ENCODE measurements at regions not wholly inside any gene's neighbourhood (a gene's known extent, or its start where the extent isn't known, plus 50 kb on each side); places are given as distances from the start of the nearest gene placed in this dataset.
"Not testable (repeated sequence)": the region's sequence is repeated elsewhere in the genome, so short reads cannot be mapped to it uniquely, and the experiment has no call there.

DNA sequence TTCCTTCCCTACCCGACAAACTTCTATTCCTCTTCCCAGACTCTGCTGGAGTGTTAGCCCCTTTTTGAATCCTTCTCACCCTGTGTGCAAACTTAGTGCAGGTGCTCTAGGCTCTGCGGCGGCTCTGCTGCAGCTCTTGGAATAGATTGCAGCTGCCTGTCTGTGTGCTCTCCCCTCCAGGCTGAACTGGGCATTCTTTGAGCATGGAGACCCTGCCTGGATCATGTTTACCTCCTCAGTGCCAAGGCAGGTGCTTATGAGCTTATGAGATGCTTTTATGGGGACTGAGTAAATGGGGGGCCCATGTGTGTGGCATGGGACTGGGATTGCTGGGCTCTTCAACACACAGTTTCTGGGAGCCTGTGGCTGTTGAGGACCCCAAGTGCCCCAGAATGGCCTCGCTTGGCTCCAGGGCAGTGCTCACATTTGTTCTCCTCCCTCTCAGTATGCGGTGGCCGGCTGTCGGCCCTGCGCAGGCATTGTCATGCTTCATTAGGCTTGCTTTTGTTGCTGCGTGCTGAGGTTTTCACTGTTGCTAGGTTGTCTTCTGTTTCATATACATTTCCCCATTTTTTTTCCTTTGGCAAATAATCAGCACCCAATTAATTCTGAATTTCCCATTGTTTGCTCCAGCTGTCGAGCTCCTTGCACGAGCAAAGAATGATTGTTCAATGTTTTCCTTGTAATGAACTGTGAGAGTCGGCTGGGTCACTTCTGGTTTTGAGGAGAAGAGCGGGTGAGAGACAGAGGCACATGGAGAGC lies 185.5 kb upstream of the NLRP1 start:
- Histone ChIP-seq H3K4me2 (ENCODE audit: control insufficient read depth, extremely low read depth, insufficient read depth, low read depth, low read length) (no peak overlapping the region), H3K9me1 (ENCODE audit: control insufficient read depth, extremely low read depth, insufficient read depth, low read length) (no peaks in the 10 kb centered on the region), H3K4me3 (ENCODE audit: control insufficient read depth in 2 of 3, extremely low read depth in 1 of 3, insufficient read depth in 2 of 3, low read depth in 1 of 3, low read length in 3 of 3) (no peak overlapping the region), H3K4me1 (ENCODE audit: control insufficient read depth, extremely low read depth, insufficient read depth, low read length) (no peaks in the 10 kb centered on the region), H3K27ac (ENCODE audit: control insufficient read depth, insufficient read depth, low read length) (no peak overlapping the region), H3K79me2 (ENCODE audit: control insufficient read depth, insufficient read depth, low read length) (no peaks in the 10 kb centered on the region), H3K9me3 (ENCODE audit: control insufficient read depth, low read depth, low read length) (peaks cover 6% of the 10 kb centered on the region), H3K9ac (ENCODE audit: control insufficient read depth, extremely low read depth, insufficient read depth, low read length) (no peak overlapping the region), H3K36me3 (ENCODE audit: control insufficient read depth in 2 of 2, extremely low read depth in 1 of 2, insufficient read depth in 2 of 2, low read length in 2 of 2) (no peaks in the 10 kb centered on the region), H4K20me1 (ENCODE audit: control insufficient read depth, extremely low read depth, insufficient read depth, low read length) (no peaks in the 10 kb centered on the region), H2AFZ (ENCODE audit: control insufficient read depth, low read length) (no peak overlapping the region), H3K27me3 (ENCODE audit: control insufficient read depth, extremely low read depth, insufficient read depth, low read length) (peaks cover 82% of the 10 kb centered on the region)
- DNase-seq (ENCODE audit: low read depth, low spot score) (no peak), FAIRE-seq (no peak)
- no peak for TF ChIP-seq EZH2 (IDR thresholded peaks at IDR 0.05; ENCODE audit: low read length)
- TF ChIP-seq, protein P1, sequence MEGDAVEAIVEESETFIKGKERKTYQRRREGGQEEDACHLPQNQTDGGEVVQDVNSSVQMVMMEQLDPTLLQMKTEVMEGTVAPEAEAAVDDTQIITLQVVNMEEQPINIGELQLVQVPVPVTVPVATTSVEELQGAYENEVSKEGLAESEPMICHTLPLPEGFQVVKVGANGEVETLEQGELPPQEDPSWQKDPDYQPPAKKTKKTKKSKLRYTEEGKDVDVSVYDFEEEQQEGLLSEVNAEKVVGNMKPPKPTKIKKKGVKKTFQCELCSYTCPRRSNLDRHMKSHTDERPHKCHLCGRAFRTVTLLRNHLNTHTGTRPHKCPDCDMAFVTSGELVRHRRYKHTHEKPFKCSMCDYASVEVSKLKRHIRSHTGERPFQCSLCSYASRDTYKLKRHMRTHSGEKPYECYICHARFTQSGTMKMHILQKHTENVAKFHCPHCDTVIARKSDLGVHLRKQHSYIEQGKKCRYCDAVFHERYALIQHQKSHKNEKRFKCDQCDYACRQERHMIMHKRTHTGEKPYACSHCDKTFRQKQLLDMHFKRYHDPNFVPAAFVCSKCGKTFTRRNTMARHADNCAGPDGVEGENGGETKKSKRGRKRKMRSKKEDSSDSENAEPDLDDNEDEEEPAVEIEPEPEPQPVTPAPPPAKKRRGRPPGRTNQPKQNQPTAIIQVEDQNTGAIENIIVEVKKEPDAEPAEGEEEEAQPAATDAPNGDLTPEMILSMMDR (optimal IDR thresholded peaks at IDR 0.05 in 1 of 3, IDR thresholded peaks at IDR 0.05 in 1 of 3, conservative IDR thresholded peaks at IDR 0.05 in 1 of 3; ENCODE audit: extremely low read depth in 1 of 3, insufficient read depth in 2 of 3, low read length in 3 of 3) = no peak
- dilution Hi-C loops (cut with MboI; ENCODE audit: extremely low pct_ligation_motif_present, low sequenced_read_pairs) = no loop called here

DNA sequence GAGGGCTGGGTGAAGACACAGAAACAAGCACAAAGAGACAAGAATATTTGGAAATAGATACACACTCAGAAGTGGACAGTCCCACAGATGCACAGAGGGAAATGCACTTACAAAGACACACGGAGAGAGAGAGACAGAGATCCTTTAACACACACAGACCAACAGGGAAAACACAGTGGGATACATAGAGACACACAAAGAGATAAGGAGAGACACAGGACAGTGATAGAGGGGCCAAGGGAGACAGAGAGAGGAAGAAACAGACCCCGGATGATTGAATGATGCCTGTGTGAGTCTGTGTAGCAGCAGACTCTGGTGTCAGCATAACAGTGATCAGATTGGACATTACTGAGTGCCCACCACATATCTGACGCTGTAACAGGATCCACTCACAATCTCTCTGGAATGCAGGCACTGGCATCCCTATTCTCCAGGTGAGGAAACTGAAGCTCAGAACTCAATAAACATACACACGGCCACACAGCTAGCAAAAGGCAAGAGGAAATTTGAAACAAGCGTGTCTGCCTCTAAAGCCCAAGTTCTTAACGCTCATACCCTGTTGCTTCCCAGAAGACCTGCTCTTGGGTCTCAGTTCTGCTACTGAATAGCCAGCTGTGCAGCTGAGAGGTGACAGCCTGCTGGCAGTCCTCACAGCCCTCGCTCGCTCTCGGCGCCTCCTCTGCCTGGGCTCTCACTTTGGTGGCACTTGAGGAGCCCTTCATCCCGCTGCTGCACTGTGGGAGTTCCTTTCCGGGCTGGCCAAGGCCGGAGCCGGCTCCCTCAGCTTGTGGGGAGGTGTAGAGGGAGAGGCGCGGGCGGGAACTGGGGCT lies 186.3 kb upstream of the NLRP1 start:
- FAIRE-seq (no peak), DNase-seq (ENCODE audit: low read depth, low spot score) (no peak)
- dilution Hi-C loops (cut with MboI; ENCODE audit: extremely low pct_ligation_motif_present, low sequenced_read_pairs) = no loop called here
- no peaks in the 10 kb centered on the region for H3K79me2 ChIP-seq (ENCODE audit: control insufficient read depth, insufficient read depth, low read length)
- H3K9ac ChIP-seq (ENCODE audit: control insufficient read depth, extremely low read depth, insufficient read depth, low read length) = no peak overlapping the region
- no peaks in the 10 kb centered on the region for H3K9me1 ChIP-seq (ENCODE audit: control insufficient read depth, extremely low read depth, insufficient read depth, low read length)
- no peak overlapping the region for H3K4me2 ChIP-seq (ENCODE audit: control insufficient read depth, extremely low read depth, insufficient read depth, low read depth, low read length)
- no peaks in the 10 kb centered on the region for H3K36me3 ChIP-seq (ENCODE audit: control insufficient read depth in 2 of 2, extremely low read depth in 1 of 2, insufficient read depth in 2 of 2, low read length in 2 of 2)
- peaks cover under 1% of the 10 kb centered on the region for H3K4me1 ChIP-seq (ENCODE audit: control insufficient read depth, extremely low read depth, insufficient read depth, low read length)
- peaks cover 4% of the 10 kb centered on the region for H4K20me1 ChIP-seq (ENCODE audit: control insufficient read depth, extremely low read depth, insufficient read depth, low read length)
- H2AFZ ChIP-seq (ENCODE audit: control insufficient read depth, low read length) = no peak overlapping the region
- peaks cover 82% of the 10 kb centered on the region for H3K27me3 ChIP-seq (ENCODE audit: control insufficient read depth, extremely low read depth, insufficient read depth, low read length)
- H3K4me3 ChIP-seq (ENCODE audit: control insufficient read depth in 2 of 3, extremely low read depth in 1 of 3, insufficient read depth in 2 of 3, low read depth in 1 of 3, low read length in 3 of 3) = no peak overlapping the region
- H3K9me3 ChIP-seq (ENCODE audit: control insufficient read depth, low read depth, low read length) = peaks cover 6% of the 10 kb centered on the region
- TF ChIP-seq, protein P1 (optimal IDR thresholded peaks at IDR 0.05 in 1 of 3, IDR thresholded peaks at IDR 0.05 in 1 of 3, conservative IDR thresholded peaks at IDR 0.05 in 1 of 3; ENCODE audit: extremely low read depth in 1 of 3, insufficient read depth in 2 of 3, low read length in 3 of 3) = no peak
- peak; percentile 73 for TF ChIP-seq EZH2 (IDR thresholded peaks at IDR 0.05; ENCODE audit: low read length)
- H3K27ac ChIP-seq (ENCODE audit: control insufficient read depth, insufficient read depth, low read length) = no peak overlapping the region

DNA sequence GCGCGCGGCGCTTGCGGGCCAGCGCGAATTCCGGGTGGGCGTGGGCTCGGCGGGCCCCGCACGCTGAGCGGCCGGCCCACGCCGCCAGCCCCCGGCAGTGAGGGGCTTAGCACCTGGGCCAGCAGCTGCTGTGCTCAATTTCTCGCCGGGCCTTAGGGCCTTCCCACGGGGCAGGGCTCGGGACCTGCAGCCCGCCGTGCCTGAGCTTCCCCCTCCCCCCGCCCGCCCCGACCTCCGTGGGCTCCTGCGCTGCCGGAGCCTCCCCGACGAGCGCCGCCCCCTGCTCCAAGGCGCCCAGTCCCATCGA lies 186.9 kb upstream of the NLRP1 start:
- H3K9me3 ChIP-seq (ENCODE audit: control insufficient read depth, low read depth, low read length); H4K20me1 ChIP-seq (ENCODE audit: control insufficient read depth, extremely low read depth, insufficient read depth, low read length); FAIRE-seq; H3K9ac ChIP-seq (ENCODE audit: control insufficient read depth, extremely low read depth, insufficient read depth, low read length); H3K27ac ChIP-seq (ENCODE audit: control insufficient read depth, insufficient read depth, low read length); H3K4me3 ChIP-seq (ENCODE audit: control insufficient read depth in 2 of 3, extremely low read depth in 1 of 3, insufficient read depth in 2 of 3, low read depth in 1 of 3, low read length in 3 of 3); H3K9me1 ChIP-seq (ENCODE audit: control insufficient read depth, extremely low read depth, insufficient read depth, low read length); H3K79me2 ChIP-seq (ENCODE audit: control insufficient read depth, insufficient read depth, low read length); H3K4me2 ChIP-seq (ENCODE audit: control insufficient read depth, extremely low read depth, insufficient read depth, low read depth, low read length); H3K36me3 ChIP-seq (ENCODE audit: control insufficient read depth in 2 of 2, extremely low read depth in 1 of 2, insufficient read depth in 2 of 2, low read length in 2 of 2); DNase-seq (ENCODE audit: low read depth, low spot score); dilution Hi-C loops (cut with MboI; ENCODE audit: extremely low pct_ligation_motif_present, low sequenced_read_pairs); H3K4me1 ChIP-seq (ENCODE audit: control insufficient read depth, extremely low read depth, insufficient read depth, low read length); H2AFZ ChIP-seq (ENCODE audit: control insufficient read depth, low read length): not testable (repeated sequence)
- H3K27me3 ChIP-seq (ENCODE audit: control insufficient read depth, extremely low read depth, insufficient read depth, low read length) = peaks cover 76% of the 10 kb centered on the region

Data from keratinocyte (primary cell).